HCT116 (cell line): ENCODE measurements at regions not wholly inside any gene's neighbourhood (a gene's known extent, or its start where the extent isn't known, plus 50 kb on each side); places are given as distances from the start of the nearest gene placed in this dataset.

Source experiments
- ATAC-seq: fragments of 200-7000 bp; cut with Tn5 transposase; 2 replicates; pipeline ENCODE4 v1.9.1; 2020; ENCODE audit warnings: mild to moderate bottlenecking, moderate library complexity
- BruUV-seq: library from RNA; stranded (reverse); fragments of 400-500 nt; replicated peaks from 2 replicates; lab custom pipeline; 2021; lab: Mats Ljungman, UMichigan
- CTCF ChIA-PET: fragments of 300-600 bp; sonication (Branson Sonifier 250); formaldehyde crosslinking; loops from one replicate; lab custom pipeline; 2021; ENCODE audit warnings: antibody characterized with exemption; lab: Charles Lee
- POLR2A ChIA-PET: fragments of 300-600, 350-600 bp; sonication (Branson Sonifier 250); formaldehyde crosslinking; loops from one replicate; lab custom pipeline; 2021; ENCODE audit warnings: antibody characterized with exemption; lab: Charles Lee
- RAD21 ChIA-PET, 2 experiments: fragments of 300-600 bp; sonication (Branson Sonifier 250); formaldehyde crosslinking; loops; one replicate each; lab custom pipeline; 2023; ENCODE audit warnings: low total read pairs in 2 of 2; ENCODE audit not compliant: uncharacterized antibody in 2 of 2, unreplicated experiment in 2 of 2, low non-redundant PET in 1 of 2; lab: Charles Lee
- DNase-seq: peaks from one replicate; pipeline ENCODE4 v3.0.0-alpha.2; 2010; ENCODE audit warnings: low read depth, low spot score
- H2AFZ ChIP-seq: fragments of 200-600 bp; shearing (Covaris generic), sonication (generic); 2 replicates; pipeline ENCODE4 v1.6.1; 2017; ENCODE audit warnings: low read depth, mixed run types, mixed read lengths, antibody characterized with exemption, low read length; ENCODE audit not compliant: poor library complexity, severe bottlenecking
- H3K27ac ChIP-seq: 2 replicates; pipeline ENCODE4 v1.5.1; 2012; ENCODE audit warnings: low read depth, low read length
- H3K27me3 ChIP-seq: fragments of 200-600 bp; sonication (generic); 2 replicates; pipeline ENCODE4 v1.6.1; 2016; ENCODE audit warnings: mixed run types, low read length, mixed read lengths; ENCODE audit not compliant: insufficient read depth
- H3K36me3 ChIP-seq, 2 experiments: fragments of 200-500 bp in 1 of 2; fragments of 200-600 bp in 1 of 2; sonication (Bioruptor generic) in 1 of 2; sonication (generic) in 1 of 2; 2 replicates each; pipeline versions ENCODE4 v1.5.1 to v1.6.1; 2014 to 2016; ENCODE audit warnings: low read length in 2 of 2, inconsistent platforms in 1 of 2, mixed read lengths in 1 of 2, mixed run types in 1 of 2; ENCODE audit not compliant: insufficient read depth in 2 of 2, control insufficient read depth in 1 of 2
- H3K4me1 ChIP-seq, 2 experiments: fragments of 200-600 bp in 1 of 2; sonication (generic) in 1 of 2; 2 replicates each; pipeline versions ENCODE4 v1.5.1 to v1.6.1; 2012 to 2017; ENCODE audit warnings: low read length in 2 of 2, inconsistent platforms in 1 of 2, mild to moderate bottlenecking in 1 of 2, mixed read lengths in 1 of 2, mixed run types in 1 of 2, moderate library complexity in 1 of 2; ENCODE audit not compliant: insufficient read depth in 2 of 2, control insufficient read depth in 1 of 2
- H3K4me2 ChIP-seq: fragments of 200-600 bp; sonication (generic); 2 replicates; pipeline ENCODE4 v1.6.1; 2017; ENCODE audit warnings: mixed run types, low read length, mixed read lengths
- H3K4me3 ChIP-seq, 2 experiments: fragments of 200-600 bp in 1 of 2; sonication (generic) in 1 of 2; replicated peaks in 1 of 2; 2 replicates each; pipeline ENCODE4 v1.5.1; 2011 to 2016; ENCODE audit warnings: low read length in 2 of 2, control low read depth in 1 of 2, low read depth in 1 of 2, mild to moderate bottlenecking in 1 of 2, mixed read lengths in 1 of 2, mixed run types in 1 of 2
- H3K79me2 ChIP-seq: fragments of 200-600 bp; sonication (generic); 2 replicates; pipeline ENCODE4 v1.6.1; 2017; ENCODE audit warnings: mild to moderate bottlenecking, mixed run types, low read length, moderate library complexity, mixed read lengths; ENCODE audit not compliant: insufficient read depth
- H3K9ac ChIP-seq: fragments of 200-600 bp; sonication (generic); 2 replicates; pipeline ENCODE4 v1.6.1; 2016; ENCODE audit warnings: low read length, mixed read lengths
- H3K9me2 ChIP-seq: fragments of 200-600 bp; sonication (generic), shearing (Covaris generic); 2 replicates; pipeline ENCODE4 v1.6.1; 2017; ENCODE audit warnings: mixed run types, mild to moderate bottlenecking, moderate library complexity; ENCODE audit not compliant: insufficient read depth
- H3K9me3 ChIP-seq, 2 experiments: fragments of 200-500 bp in 1 of 2; fragments of 200-600 bp in 1 of 2; sonication (Bioruptor generic) in 1 of 2; sonication (generic) in 1 of 2; 2 replicates each; pipeline ENCODE4 v1.6.1; 2014 to 2017; ENCODE audit warnings: low read length in 2 of 2, mixed read lengths in 2 of 2, inconsistent platforms in 1 of 2, low read depth in 1 of 2, mild to moderate bottlenecking in 1 of 2, mixed run types in 1 of 2, moderate library complexity in 1 of 2; ENCODE audit not compliant: control insufficient read depth in 1 of 2, insufficient read depth in 1 of 2
- H4K20me1 ChIP-seq: fragments of 200-600 bp; sonication (generic), shearing (Covaris generic); 2 replicates; pipeline ENCODE4 v1.6.1; 2017; ENCODE audit warnings: mixed run types, mild to moderate bottlenecking, moderate library complexity; ENCODE audit not compliant: insufficient read depth
- ATF3 ChIP-seq: IDR thresholded peaks from 2 replicates; pipeline ENCODE4 v1.6.1; 2012
- CBX3 ChIP-seq: IDR thresholded peaks from 2 replicates; pipeline ENCODE4 v1.6.1; 2012; ENCODE audit warnings: low read depth
- CEBPB ChIP-seq: IDR thresholded peaks from 2 replicates; pipeline ENCODE4 v1.6.1; 2012; ENCODE audit warnings: low read depth
- CTCF ChIP-seq, 3 experiments: fragments of 200-600 bp in 1 of 3; sonication (generic) in 1 of 3; IDR thresholded peaks in 2 of 3; conservative IDR thresholded peaks in 1 of 3; 2 replicates each; pipeline ENCODE4 v1.5.1; 2012 to 2017; ENCODE audit warnings: low read depth in 2 of 3, low read length in 2 of 3, antibody characterized with exemption in 1 of 3, borderline replicate concordance in 1 of 3, control low read depth in 1 of 3, mild to moderate bottlenecking in 1 of 3, mixed read lengths in 1 of 3, mixed run types in 1 of 3, moderate library complexity in 1 of 3; ENCODE audit not compliant: insufficient read depth in 1 of 3
- ELF1 ChIP-seq: IDR thresholded peaks from 2 replicates; pipeline ENCODE4 v1.6.1; 2012; ENCODE audit warnings: low read depth, borderline replicate concordance
- EZH2 ChIP-seq: fragments of 200-600 bp; sonication (generic); IDR thresholded peaks from 2 replicates; pipeline ENCODE4 v1.6.1; 2017; ENCODE audit warnings: antibody characterized with exemption, mixed run types
- JUND ChIP-seq: IDR thresholded peaks from 2 replicates; pipeline ENCODE4 v1.6.1; 2012
- POLR2A ChIP-seq: IDR thresholded peaks from 2 replicates; pipeline ENCODE4 v1.7.0; 2011; ENCODE audit warnings: borderline replicate concordance; ENCODE audit not compliant: insufficient read depth, insufficient read length; ENCODE audit errors: extremely low read depth
- POLR2AphosphoS5 ChIP-seq: IDR thresholded peaks from 2 replicates; pipeline ENCODE4 v1.6.1; 2011; ENCODE audit warnings: mild to moderate bottlenecking, low read depth, low read length, moderate library complexity
- SIN3A ChIP-seq: IDR thresholded peaks from 2 replicates; pipeline ENCODE4 v1.6.1; 2012; ENCODE audit warnings: low read depth
- TCF7L2 ChIP-seq: IDR thresholded peaks from 2 replicates; pipeline ENCODE4 v1.7.0; 2011; ENCODE audit warnings: borderline replicate concordance, inconsistent platforms; ENCODE audit not compliant: insufficient read depth, insufficient read length; ENCODE audit errors: extremely low read depth
- intact Hi-C: fragments of 100-400 bp; cut with micrococcal nuclease; formaldehyde crosslinking; loops from 2 replicates; pipeline ENCODE4 v1.10.0; 2022

GRCh38 chr3:166900866-166901577 lies 479.1 kb downstream of the ZBBX start:
- ChIA-PET CTCF (no interaction called here), RAD21 (no interaction called here), POLR2A (no interaction called here)
- Histone ChIP-seq H3K79me2 (no peaks in the 10 kb centered on the region), H3K27me3 (no peaks in the 10 kb centered on the region), H4K20me1 (no peaks in the 10 kb centered on the region), H3K4me2 (no peak overlapping the region), H3K4me3 (no peak overlapping the region), H3K36me3 (no peaks in the 10 kb centered on the region), H3K9me3 (no peaks in the 10 kb centered on the region), H3K4me1 (no peaks in the 10 kb centered on the region), H3K27ac (no peak overlapping the region), H2AFZ (no peak overlapping the region), H3K9ac (no peak overlapping the region), H3K9me2 (no peaks in the 10 kb centered on the region)
- intact Hi-C loops = loop anchor here (5.0 kb wide), 2 partner anchors 889 to 1649 kb away; no protein-coding TSS in a partner anchor
- TF ChIP-seq CEBPB (no peak), EZH2 (no peak), ATF3 (no peak), JUND (no peak), POLR2AphosphoS5 (no peak), CTCF (IDR thresholded peaks at IDR 0.05 in 2 of 3, conservative IDR thresholded peaks at IDR 0.05 in 1 of 3; ENCODE audit: borderline replicate concordance in 1 of 3, insufficient read depth in 1 of 3, low read depth in 2 of 3, low read length in 2 of 3) (no peak), ELF1 (no peak), SIN3A (no peak), CBX3 (no peak), TCF7L2 (no peak), POLR2A (no peak)
- ATAC-seq = no peak
- no peak for DNase-seq
- no TSS peak for BruUV-seq
